ENCODE measurements at regions not wholly inside any gene's neighbourhood (a gene's known extent, or its start where the extent isn't known, plus 50 kb on each side); places are given as distances from the start of the nearest gene placed in this dataset.

- H3K27ac ChIP-seq (ENCODE audit: low read depth in 1 of 3, low read length in 2 of 3) = no peak overlapping the region
- no peak overlapping the region for H3K4me3 ChIP-seq (ENCODE audit: low read depth in 1 of 3, low read length in 3 of 3)
- H3K36me3 ChIP-seq (ENCODE audit: control insufficient read depth in 3 of 3, insufficient read depth in 2 of 3, low read depth in 1 of 3, low read length in 3 of 3) = no peaks in the 10 kb centered on the region
- no peaks in the 10 kb centered on the region for H3K4me1 ChIP-seq (ENCODE audit: control insufficient read depth in 3 of 3, insufficient read depth in 2 of 3, low read depth in 1 of 3, low read length in 2 of 3)
- FAIRE-seq (no peak), DNase-seq (no peak)
- WGBS, 3 donors = 56 to 67% (median 61%) methylated on average over 9 of the region's 9 CpGs
- H3K27me3 ChIP-seq (ENCODE audit: control insufficient read depth in 3 of 3, insufficient read depth in 3 of 3, low read length in 3 of 3) = peaks cover 0 to 44% (median 2%) of the 10 kb centered on the region in 3 donors
- no peaks in the 10 kb centered on the region for H3K9me3 ChIP-seq (ENCODE audit: control insufficient read depth in 2 of 2, insufficient read depth in 1 of 2, low read depth in 1 of 2, low read length in 1 of 2)
Measured at GRCh38 chr5:3105581-3105980, 354.1 kb upstream of the IRX2 start.

DNA sequence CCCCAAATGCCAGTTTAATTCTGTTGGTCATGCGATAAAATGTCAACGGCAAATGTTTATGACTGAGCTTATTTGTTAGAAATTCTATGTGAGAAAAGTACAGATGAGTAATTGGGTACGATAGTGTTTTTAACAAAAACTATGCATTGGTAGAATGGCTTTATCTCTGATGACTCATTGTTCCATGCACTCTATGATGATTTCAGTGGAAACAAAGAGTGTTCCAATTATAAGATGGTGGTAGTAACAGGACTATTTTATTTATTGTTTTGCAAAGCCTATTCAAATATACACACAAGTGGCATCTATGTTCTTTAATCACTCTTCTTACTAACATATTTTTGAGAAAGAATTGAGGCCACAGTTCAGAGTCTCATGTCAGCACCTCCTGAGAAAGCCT is 353.7 kb upstream of the IRX2 start:
- DNase-seq (no peak), FAIRE-seq (no peak)
- H3K36me3 ChIP-seq (ENCODE audit: control insufficient read depth in 3 of 3, insufficient read depth in 2 of 3, low read depth in 1 of 3, low read length in 3 of 3) = no peaks in the 10 kb centered on the region
- H3K4me3 ChIP-seq (ENCODE audit: low read depth in 1 of 3, low read length in 3 of 3) = no peak overlapping the region
- H3K27me3 ChIP-seq (ENCODE audit: control insufficient read depth in 3 of 3, insufficient read depth in 3 of 3, low read length in 3 of 3) = peaks cover 0 to 44% (median 2%) of the 10 kb centered on the region in 3 donors
- H3K4me1 ChIP-seq (ENCODE audit: control insufficient read depth in 3 of 3, insufficient read depth in 2 of 3, low read depth in 1 of 3, low read length in 2 of 3) = no peaks in the 10 kb centered on the region
- 64 to 79% (median 77%) methylated on average over 3 of the region's 3 CpGs for WGBS, 3 donors
- no peak overlapping the region for H3K27ac ChIP-seq (ENCODE audit: low read depth in 1 of 3, low read length in 2 of 3)
- H3K9me3 ChIP-seq (ENCODE audit: control insufficient read depth in 2 of 2, insufficient read depth in 1 of 2, low read depth in 1 of 2, low read length in 1 of 2) = no peaks in the 10 kb centered on the region

DNA sequence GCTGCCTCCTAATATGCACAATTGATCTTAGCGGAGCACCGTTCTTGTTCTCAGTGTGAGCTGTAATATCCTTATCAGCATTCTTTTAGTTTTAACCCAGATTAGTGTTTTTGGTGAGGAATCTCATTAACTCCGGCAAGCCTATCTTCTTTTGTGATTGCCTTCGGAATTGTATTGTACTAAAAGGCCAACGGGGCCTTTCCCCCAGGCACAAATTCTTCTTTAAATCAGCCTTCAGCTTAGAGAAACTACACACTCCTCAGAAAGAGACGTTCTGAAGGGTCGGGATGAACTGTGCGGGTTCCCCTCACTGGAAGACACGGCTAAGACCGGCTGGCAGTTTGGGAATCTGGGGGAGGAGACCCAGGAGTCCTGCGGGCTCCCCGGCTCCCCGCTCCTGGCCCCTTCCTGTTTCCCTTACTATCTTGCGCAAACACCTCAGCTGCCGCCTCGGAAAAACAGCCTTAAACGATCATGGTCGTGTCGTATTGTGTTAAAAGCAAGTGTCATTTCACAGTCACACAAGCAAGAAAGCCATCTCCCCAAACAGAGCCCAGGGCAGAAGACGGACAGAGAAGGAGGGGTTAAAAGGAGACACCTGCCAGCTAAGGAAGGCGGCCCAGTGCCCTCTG is 353.1 kb upstream of the IRX2 start:
- Histone ChIP-seq H3K4me1 (ENCODE audit: control insufficient read depth in 3 of 3, insufficient read depth in 2 of 3, low read depth in 1 of 3, low read length in 2 of 3) (no peaks in the 10 kb centered on the region), H3K36me3 (ENCODE audit: control insufficient read depth in 3 of 3, insufficient read depth in 2 of 3, low read depth in 1 of 3, low read length in 3 of 3) (no peaks in the 10 kb centered on the region), H3K4me3 (ENCODE audit: low read depth in 1 of 3, low read length in 3 of 3) (no peak overlapping the region), H3K27ac (ENCODE audit: low read depth in 1 of 3, low read length in 2 of 3) (no peak overlapping the region), H3K9me3 (ENCODE audit: control insufficient read depth in 2 of 2, insufficient read depth in 1 of 2, low read depth in 1 of 2, low read length in 1 of 2) (no peaks in the 10 kb centered on the region), H3K27me3 (ENCODE audit: control insufficient read depth in 3 of 3, insufficient read depth in 3 of 3, low read length in 3 of 3) (peaks cover 0 to 44% (median 2%) of the 10 kb centered on the region in 3 donors)
- WGBS, 3 donors = 10 to 16% (median 12%) methylated on average over 21 of the region's 21 CpGs
- no peak for FAIRE-seq
- DNase-seq = no peak

- H3K36me3 ChIP-seq (ENCODE audit: control insufficient read depth in 3 of 3, insufficient read depth in 2 of 3, low read depth in 1 of 3, low read length in 3 of 3) = no peaks in the 10 kb centered on the region
- DNase-seq = no peak
- WGBS, 3 donors = 22 to 35% (median 22%) methylated on average over 21 of the region's 21 CpGs
- no peak overlapping the region for H3K4me3 ChIP-seq (ENCODE audit: low read depth in 1 of 3, low read length in 3 of 3)
- H3K9me3 ChIP-seq (ENCODE audit: control insufficient read depth in 2 of 2, insufficient read depth in 1 of 2, low read depth in 1 of 2, low read length in 1 of 2) = no peaks in the 10 kb centered on the region
- H3K27me3 ChIP-seq (ENCODE audit: control insufficient read depth in 3 of 3, insufficient read depth in 3 of 3, low read length in 3 of 3) = peaks cover 0 to 43% (median 2%) of the 10 kb centered on the region in 3 donors
- FAIRE-seq = no peak
- H3K27ac ChIP-seq (ENCODE audit: low read depth in 1 of 3, low read length in 2 of 3) = no peak overlapping the region
- H3K4me1 ChIP-seq (ENCODE audit: control insufficient read depth in 3 of 3, insufficient read depth in 2 of 3, low read depth in 1 of 3, low read length in 2 of 3) = no peaks in the 10 kb centered on the region
Measured at GRCh38 chr5:3103262-3103811, 351.9 kb upstream of the IRX2 start.

DNA sequence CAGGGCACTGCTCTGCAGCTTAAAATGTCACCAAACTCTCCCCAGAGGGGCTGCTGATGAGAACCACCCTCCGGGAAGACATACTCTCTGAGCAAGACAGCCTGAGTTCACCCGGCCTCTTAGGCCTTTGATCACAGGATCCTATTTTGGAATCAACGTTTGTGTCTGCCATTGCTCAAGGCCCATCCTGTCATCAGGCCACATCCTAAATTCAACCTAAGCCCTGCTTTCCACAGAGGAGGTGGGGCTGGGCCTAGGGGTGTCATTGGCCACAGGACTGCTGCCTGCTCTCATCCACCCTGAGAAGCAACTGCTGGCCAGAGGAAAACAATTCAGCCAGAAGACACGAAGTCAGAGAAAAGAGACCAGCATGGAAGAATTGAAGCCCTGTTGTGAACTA is 351.1 kb upstream of the IRX2 start:
- peaks cover 0 to 41% (median 2%) of the 10 kb centered on the region in 3 donors for H3K27me3 ChIP-seq (ENCODE audit: control insufficient read depth in 3 of 3, insufficient read depth in 3 of 3, low read length in 3 of 3)
- FAIRE-seq = no peak
- no peak overlapping the region for H3K4me3 ChIP-seq (ENCODE audit: low read depth in 1 of 3, low read length in 3 of 3)
- no peaks in the 10 kb centered on the region for H3K36me3 ChIP-seq (ENCODE audit: control insufficient read depth in 3 of 3, insufficient read depth in 2 of 3, low read depth in 1 of 3, low read length in 3 of 3)
- H3K9me3 ChIP-seq (ENCODE audit: control insufficient read depth in 2 of 2, insufficient read depth in 1 of 2, low read depth in 1 of 2, low read length in 1 of 2) = no peaks in the 10 kb centered on the region
- WGBS, 3 donors = 57 to 61% (median 59%) methylated on average over 4 of the region's 4 CpGs
- H3K4me1 ChIP-seq (ENCODE audit: control insufficient read depth in 3 of 3, insufficient read depth in 2 of 3, low read depth in 1 of 3, low read length in 2 of 3) = no peaks in the 10 kb centered on the region
- DNase-seq = no peak
- H3K27ac ChIP-seq (ENCODE audit: low read depth in 1 of 3, low read length in 2 of 3) = no peak overlapping the region

- peaks cover 0 to 34% (median 2%) of the 10 kb centered on the region in 3 donors for H3K27me3 ChIP-seq (ENCODE audit: control insufficient read depth in 3 of 3, insufficient read depth in 3 of 3, low read length in 3 of 3)
- H3K36me3 ChIP-seq (ENCODE audit: control insufficient read depth in 3 of 3, insufficient read depth in 2 of 3, low read depth in 1 of 3, low read length in 3 of 3) = no peaks in the 10 kb centered on the region
- H3K4me1 ChIP-seq (ENCODE audit: control insufficient read depth in 3 of 3, insufficient read depth in 2 of 3, low read depth in 1 of 3, low read length in 2 of 3) = no peaks in the 10 kb centered on the region
- DNase-seq = no peak
- H3K27ac ChIP-seq (ENCODE audit: low read depth in 1 of 3, low read length in 2 of 3) = no peak overlapping the region
- FAIRE-seq = no peak
- 36 to 37% (median 36%) methylated on average over 6 of the region's 6 CpGs for WGBS, 3 donors
- no peaks in the 10 kb centered on the region for H3K9me3 ChIP-seq (ENCODE audit: control insufficient read depth in 2 of 2, insufficient read depth in 1 of 2, low read depth in 1 of 2, low read length in 1 of 2)
- H3K4me3 ChIP-seq (ENCODE audit: low read depth in 1 of 3, low read length in 3 of 3) = no peak overlapping the region
Measured at GRCh38 chr5:3101561-3101960, 350.1 kb upstream of the IRX2 start.

- H3K36me3 ChIP-seq (ENCODE audit: control insufficient read depth in 3 of 3, insufficient read depth in 2 of 3, low read depth in 1 of 3, low read length in 3 of 3) = no peaks in the 10 kb centered on the region
- FAIRE-seq (no peak), DNase-seq (no peak)
- 44 to 57% (median 55%) methylated on average over 11 to 14 of the region's 14 CpGs for WGBS, 3 donors
- H3K4me1 ChIP-seq (ENCODE audit: control insufficient read depth in 3 of 3, insufficient read depth in 2 of 3, low read depth in 1 of 3, low read length in 2 of 3) = no peaks in the 10 kb centered on the region
- no peak overlapping the region for H3K27ac ChIP-seq (ENCODE audit: low read depth in 1 of 3, low read length in 2 of 3)
- H3K4me3 ChIP-seq (ENCODE audit: low read depth in 1 of 3, low read length in 3 of 3) = no peak overlapping the region
- peaks cover 0 to 34% (median 2%) of the 10 kb centered on the region in 3 donors for H3K27me3 ChIP-seq (ENCODE audit: control insufficient read depth in 3 of 3, insufficient read depth in 3 of 3, low read length in 3 of 3)
- H3K9me3 ChIP-seq (ENCODE audit: control insufficient read depth in 2 of 2, insufficient read depth in 1 of 2, low read depth in 1 of 2, low read length in 1 of 2) = no peaks in the 10 kb centered on the region
Measured at GRCh38 chr5:3100921-3101551, 349.6 kb upstream of the IRX2 start.

- Histone ChIP-seq H3K27ac (ENCODE audit: low read depth in 1 of 3, low read length in 2 of 3) (no peak overlapping the region), H3K4me1 (ENCODE audit: control insufficient read depth in 3 of 3, insufficient read depth in 2 of 3, low read depth in 1 of 3, low read length in 2 of 3) (no peaks in the 10 kb centered on the region), H3K4me3 (ENCODE audit: low read depth in 1 of 3, low read length in 3 of 3) (no peak overlapping the region), H3K27me3 (ENCODE audit: control insufficient read depth in 3 of 3, insufficient read depth in 3 of 3, low read length in 3 of 3) (peaks cover 0 to 27% (median 2%) of the 10 kb centered on the region in 3 donors), H3K36me3 (ENCODE audit: control insufficient read depth in 3 of 3, insufficient read depth in 2 of 3, low read depth in 1 of 3, low read length in 3 of 3) (no peaks in the 10 kb centered on the region), H3K9me3 (ENCODE audit: control insufficient read depth in 2 of 2, insufficient read depth in 1 of 2, low read depth in 1 of 2, low read length in 1 of 2) (no peaks in the 10 kb centered on the region)
- FAIRE-seq (no peak), DNase-seq (no peak)
- 71 to 82% (median 81%) methylated on average over 6 of the region's 6 CpGs for WGBS, 3 donors
Measured at GRCh38 chr5:3099954-3100353, 348.5 kb upstream of the IRX2 start.

All from small intestine (tissue), 7 donors.